Astrocyte of the cerebellum (primary cell): ENCODE measurements at regions not wholly inside any gene's neighbourhood (a gene's known extent, or its start where the extent isn't known, plus 50 kb on each side); places are given as distances from the start of the nearest gene placed in this dataset.

ENCODE experiments used
- DNase-seq: peaks from one replicate; pipeline ENCODE4 v3.0.0-alpha.2; 2011; ENCODE audit warnings: low read depth
- H3K4me3 ChIP-seq: 2 replicates; pipeline ENCODE4 v1.5.1; 2011; ENCODE audit warnings: mild to moderate bottlenecking, low read depth, low read length, moderate library complexity
- CTCF ChIP-seq: IDR thresholded peaks from 2 replicates; pipeline ENCODE4 v1.5.1; 2012; ENCODE audit warnings: low read length, low read depth, moderate library complexity, mild to moderate bottlenecking; ENCODE audit errors: missing control alignments
- in situ Hi-C: cut with HindIII; loops from 2 replicates; pipeline ENCODE4 v1.10.0; 2017; ENCODE audit warnings: low sequenced_read_pairs

DNA sequence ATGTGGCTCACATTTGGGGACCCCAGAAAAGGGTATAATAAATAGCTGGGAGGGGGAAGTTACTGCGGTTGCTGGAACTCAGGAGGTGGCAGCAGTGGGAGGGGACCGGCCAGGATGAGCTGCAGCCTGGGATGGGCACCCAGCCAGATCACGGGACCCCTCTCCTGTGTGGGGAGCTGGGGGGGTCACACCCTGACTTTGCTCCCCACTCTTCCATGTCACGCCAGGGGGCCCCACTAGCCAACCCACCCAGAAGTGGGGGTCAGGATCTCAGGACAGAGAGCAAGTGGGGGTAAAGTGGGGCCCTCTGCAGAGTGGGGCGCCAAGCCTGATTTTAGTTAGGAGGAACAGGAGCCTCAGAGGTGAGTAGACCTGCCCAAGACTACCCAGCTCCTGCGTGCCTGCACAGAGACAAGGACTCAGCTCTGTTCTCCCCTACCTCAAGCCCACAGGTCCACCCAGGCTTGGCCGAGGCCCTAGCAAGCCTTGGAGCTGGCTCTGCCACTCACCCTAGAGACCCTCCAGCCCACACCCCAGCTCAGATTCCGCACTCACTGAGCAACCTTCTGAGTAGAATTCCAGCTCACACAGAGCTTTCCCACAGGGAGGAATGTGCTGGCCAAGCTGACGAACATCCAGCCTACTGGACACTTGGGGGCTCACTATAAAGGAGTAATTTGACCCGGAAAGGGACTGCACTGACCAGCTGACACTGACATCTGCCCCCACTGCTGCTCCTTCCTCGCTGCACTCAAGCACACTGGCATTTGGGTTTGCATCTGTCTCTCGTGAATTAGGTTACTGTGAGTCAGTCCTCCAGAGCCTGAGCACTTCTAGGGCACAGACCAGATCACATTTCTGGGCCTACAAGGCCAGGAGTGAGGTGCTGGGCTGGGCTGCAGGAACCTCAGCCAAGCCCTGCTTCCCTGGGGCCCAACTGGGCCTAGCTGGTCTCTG is 310.1 kb downstream of the C16orf95 start:
- no peak for TF ChIP-seq CTCF
- in situ Hi-C loops, result no loop called here
- DNase-seq, result no peak
- H3K4me3 ChIP-seq, result no peak overlapping the region

DNA sequence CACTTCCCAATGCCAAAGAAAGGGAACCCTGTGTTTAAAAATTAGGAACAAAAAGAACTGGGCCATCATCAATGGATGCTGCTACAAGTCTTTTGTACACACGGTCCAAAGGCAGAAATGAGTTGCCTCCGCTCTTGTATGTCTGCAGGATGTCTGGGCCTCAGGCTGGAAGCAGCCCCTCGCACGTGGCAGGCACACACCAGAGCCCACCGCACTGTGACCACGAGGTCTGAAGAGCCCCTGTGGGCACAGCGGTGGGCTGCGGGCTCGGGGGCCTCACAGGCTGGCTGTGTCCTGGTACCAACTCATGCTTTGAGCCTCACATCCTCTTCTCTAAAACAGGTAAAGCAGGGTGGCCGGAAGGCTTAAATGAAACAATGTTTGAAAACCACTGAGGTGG is 309.3 kb downstream of the C16orf95 start:
- in situ Hi-C loops, result no loop called here
- no peak for DNase-seq
- TF ChIP-seq CTCF, result no peak
- no peak overlapping the region for H3K4me3 ChIP-seq

- no peak overlapping the region for H3K4me3 ChIP-seq
- TF ChIP-seq CTCF, result no peak
- no peak for DNase-seq
- in situ Hi-C loops, result no loop called here
Measured at GRCh38 chr16:87008664-87009063, 308.5 kb downstream of the C16orf95 start.

DNA sequence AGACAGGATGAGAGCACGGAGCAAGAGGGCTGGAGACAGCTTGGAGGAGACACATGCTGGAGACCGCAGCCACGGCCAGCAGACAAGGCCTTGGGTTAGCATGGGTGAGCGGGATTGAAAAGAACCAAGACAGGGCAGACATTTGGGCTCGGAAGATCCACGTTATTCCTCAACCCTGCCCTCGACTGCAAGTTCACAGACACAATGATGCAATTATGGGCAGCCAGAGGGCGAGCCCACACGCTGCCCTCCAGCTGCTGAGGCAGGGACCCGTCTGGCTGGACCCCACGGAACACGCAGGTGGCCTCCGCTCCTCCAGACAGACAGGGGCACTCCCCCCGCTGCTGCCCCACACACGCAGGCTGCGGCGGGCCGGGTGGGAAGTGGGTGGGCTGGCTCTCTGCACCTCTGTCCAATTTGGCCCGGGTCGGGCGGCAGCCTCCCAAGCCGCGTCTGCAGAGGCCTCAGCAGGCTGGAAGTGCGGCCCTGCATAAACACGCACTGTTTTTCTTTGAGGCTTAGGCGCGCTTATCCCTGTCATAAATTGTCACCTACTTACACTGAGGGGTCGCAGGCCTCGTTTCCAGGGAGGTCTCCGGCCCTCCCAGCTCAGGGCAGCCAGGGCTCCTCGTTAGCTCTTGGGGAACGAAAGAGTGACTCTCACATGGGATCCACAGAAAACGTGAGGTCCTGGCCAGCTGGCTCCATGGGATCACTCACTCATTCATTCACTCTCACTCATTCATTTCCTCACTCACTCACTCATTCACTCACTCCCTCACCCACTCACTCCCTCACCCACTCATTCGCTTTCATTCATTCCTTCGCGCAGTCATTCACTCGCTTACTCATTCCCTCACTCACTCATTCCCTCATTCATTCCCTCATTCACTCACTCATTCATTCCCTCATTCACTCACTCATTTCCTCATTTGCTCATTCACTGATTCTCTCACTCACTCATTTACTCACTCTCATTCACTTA is 303.9 kb downstream of the C16orf95 start:
- DNase-seq, result no peak
- in situ Hi-C loops, result no loop called here
- no peak overlapping the region for H3K4me3 ChIP-seq
- no peak for TF ChIP-seq CTCF

- no peak for TF ChIP-seq CTCF
- no peak for DNase-seq
Measured at GRCh38 chr16:87014112-87014511, 303.1 kb downstream of the C16orf95 start.

DNA sequence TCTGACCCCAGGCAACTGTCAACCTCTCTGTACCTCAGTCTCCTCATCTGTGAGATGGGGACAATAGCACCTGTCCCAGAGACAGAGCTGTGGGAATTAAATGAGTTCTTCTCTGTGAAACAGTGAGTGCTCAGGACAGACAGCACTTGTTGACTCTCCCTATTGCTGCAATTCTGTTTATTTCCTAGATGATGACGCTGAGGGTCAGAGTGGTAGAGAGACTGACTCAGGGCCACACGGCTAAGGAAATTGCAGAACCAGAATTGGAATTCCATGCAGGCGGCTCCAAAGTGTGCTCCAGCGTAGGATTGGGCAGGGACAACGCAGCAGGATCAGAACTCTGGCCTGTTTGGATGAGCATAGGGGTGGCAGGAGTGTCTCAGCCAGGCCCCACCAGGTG is 302.2 kb downstream of the C16orf95 start:
- in situ Hi-C loops, result no loop called here
- no peak overlapping the region for H3K4me3 ChIP-seq
- DNase-seq, result no peak
- TF ChIP-seq CTCF, result no peak

More at GRCh38 chr16:87014112-87014511, 303.1 kb downstream of the C16orf95 start:
- in situ Hi-C loops, result no loop called here
- H3K4me3 ChIP-seq, result no peak overlapping the region
